Right ventricle myocardium inferior (tissue), 1 donor: ENCODE measurements at regions not wholly inside any gene's neighbourhood (a gene's known extent, or its start where the extent isn't known, plus 50 kb on each side); places are given as distances from the start of the nearest gene placed in this dataset.
A peak's percentile ranks its signal among the peaks of the same experiment; 100 is the strongest.

ENCODE experiments used
- ATAC-seq: fragments of 200-7000 bp; cut with Tn5 transposase; one replicate; pipeline ENCODE4 v1.9.1; 2020; ENCODE audit warnings: mild to moderate bottlenecking, moderate library complexity
- DNase-seq: peaks from one replicate; pipeline ENCODE4 v3.0.0; 2021; ENCODE audit errors: missing footprints
- intact Hi-C: fragments of 100-400 bp; cut with DNase I; formaldehyde crosslinking; loops from one replicate; pipeline ENCODE4 v1.11.0; 2022
- donor health status: DM: no; HTN: yes; CAD: no; lungs with severe emphysema.

DNA sequence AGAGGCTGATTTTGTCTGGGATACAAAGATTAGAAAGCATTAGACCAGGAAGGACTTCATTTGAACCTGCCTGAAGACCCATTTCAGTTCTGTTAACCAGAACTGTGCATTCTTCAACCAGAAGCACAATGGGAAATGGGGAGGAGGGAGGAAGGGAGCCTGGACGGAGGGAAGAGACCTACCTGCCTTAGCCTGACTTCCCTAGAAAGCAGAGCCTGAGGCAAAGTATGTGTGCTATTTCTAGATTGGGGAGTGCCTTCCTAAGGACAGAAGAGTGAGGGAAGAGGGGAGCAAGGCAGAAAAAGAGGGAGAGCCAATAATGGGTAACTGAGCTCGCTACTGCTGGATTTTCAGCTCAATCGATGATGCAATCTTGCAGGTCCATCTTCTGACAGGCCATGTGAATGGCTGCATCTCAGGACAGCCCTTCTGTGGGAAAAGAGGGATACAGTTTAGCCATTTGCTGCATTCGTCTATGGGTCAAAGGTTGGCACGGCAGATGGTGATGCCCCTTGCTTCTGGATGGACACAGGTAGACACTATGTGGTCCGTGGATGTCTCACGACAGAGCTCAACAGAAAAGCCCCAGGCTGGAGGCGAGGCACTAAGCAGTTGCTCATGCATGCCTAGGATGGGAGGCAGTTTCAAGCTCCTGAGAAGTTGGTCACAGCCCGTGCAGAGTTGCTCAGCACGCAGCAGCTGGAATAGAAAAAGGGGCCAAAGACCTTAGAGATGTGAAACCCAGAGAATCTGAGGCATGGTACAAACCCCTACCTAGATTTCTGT, 78.8 kb upstream of the UBL3 start:
- intact Hi-C loops: no loop called here
- no peak for DNase-seq
- no peak for ATAC-seq

DNA sequence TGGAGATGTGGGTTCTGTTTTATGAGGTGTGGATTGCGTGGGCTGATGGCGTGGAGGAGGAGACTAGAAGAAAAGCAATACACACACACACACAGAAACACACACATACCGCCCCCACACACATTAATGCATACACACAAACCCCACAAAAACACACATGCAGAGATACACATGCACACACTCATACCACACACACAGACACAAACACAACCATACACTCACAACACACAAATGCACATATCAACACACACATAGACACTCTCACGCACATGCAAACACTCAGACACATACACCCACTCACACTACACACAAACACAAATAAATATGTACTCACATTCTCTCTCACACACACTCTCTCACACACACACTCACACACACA, 75.7 kb upstream of the UBL3 start:
- intact Hi-C loops: no loop called here
- DNase-seq: no peak
- no peak for ATAC-seq

GRCh38 chr13:29925457-29926097, 75.2 kb upstream of the UBL3 start:
- ATAC-seq (peak; percentile 80), DNase-seq (no peak)
- intact Hi-C loops: loop anchor here (2.0 kb wide), 1 partner anchor 75 kb away; the partner anchor contains the start of gene UBL3

DNA sequence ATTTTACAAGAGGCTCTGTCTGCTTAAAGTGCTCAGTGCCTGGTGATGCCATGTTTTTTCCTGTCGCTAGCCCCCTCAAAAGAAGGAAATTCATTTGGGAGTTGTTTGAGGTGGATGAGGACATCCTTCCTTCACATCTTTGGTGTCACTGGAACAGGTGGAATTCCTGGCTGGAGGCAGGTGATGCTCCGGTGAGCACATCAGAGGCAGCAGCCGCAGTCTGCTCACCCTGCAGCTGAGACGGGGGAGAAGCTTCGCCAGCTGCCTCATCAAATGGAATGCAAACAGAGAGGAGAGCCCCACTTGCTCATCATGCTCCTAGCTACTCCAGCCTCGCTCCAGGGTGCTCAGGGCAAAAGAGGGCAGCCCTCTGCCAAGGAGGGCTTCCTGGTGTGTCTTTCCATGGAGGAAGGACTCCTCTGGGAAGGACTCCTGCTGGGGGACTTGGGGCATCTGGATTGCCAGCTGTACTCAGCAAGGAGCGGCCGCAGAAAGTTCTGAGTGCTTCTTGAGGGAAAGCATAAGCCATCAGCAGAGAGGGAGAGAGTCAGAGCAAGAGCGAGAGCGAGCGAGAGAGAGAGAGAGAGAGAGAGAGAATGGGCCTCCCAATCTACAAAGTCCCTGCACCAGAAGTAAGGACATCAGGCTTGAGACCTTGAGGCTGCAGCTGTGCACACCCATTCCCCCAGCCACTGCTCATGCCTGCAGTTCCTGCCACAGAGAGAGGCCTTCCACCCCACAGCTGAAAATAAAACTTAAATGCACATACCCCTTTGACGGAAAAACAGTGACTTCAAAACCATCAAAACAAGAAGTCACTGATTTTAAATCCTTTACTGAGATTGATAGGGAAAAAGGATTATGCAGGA, 74.3 kb upstream of the UBL3 start:
- DNase-seq: no peak
- intact Hi-C loops: loop anchor here (2.0 kb wide), 1 partner anchor 74 kb away; the partner anchor contains the start of gene UBL3
- no peak for ATAC-seq

GRCh38 chr13:29923554-29924481, 73.4 kb upstream of the UBL3 start:
- ATAC-seq (peak; percentile 80), DNase-seq (peak; percentile 79)
- intact Hi-C loops: loop anchor here (2.0 kb wide), 1 partner anchor 73 kb away; the partner anchor contains the start of gene UBL3

- no peak for DNase-seq
- intact Hi-C loops: no loop called here
- no peak for ATAC-seq
These were observed 72.5 kb upstream of the UBL3 start for GRCh38 chr13:29922896-29923295.

DNA sequence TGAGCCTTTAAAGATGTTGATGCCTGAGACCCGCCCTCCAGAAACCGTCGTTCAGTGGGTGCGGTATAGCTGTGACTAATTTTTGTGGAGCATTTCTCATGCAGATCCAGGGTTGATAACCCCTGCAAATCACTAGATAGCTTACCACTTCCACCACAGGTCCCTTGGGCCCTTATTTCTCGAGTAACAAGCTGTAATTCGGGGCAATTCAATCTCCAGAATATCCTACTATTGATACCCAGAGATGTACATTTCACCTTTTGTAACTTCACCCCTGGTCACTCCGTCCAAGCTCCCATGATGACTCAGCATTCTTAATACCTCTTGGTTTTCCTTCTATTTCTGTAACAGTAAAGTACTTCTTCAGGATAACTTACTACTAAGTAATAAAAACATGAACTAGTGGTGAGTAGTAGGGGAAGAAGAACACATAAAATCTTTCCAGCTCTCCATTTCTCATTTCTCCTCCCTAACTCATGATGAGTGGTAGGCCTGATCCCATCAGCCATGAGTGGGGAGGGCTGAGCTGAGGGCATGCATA, 71.9 kb upstream of the UBL3 start:
- intact Hi-C loops: no loop called here
- no peak for DNase-seq
- no peak for ATAC-seq

DNA sequence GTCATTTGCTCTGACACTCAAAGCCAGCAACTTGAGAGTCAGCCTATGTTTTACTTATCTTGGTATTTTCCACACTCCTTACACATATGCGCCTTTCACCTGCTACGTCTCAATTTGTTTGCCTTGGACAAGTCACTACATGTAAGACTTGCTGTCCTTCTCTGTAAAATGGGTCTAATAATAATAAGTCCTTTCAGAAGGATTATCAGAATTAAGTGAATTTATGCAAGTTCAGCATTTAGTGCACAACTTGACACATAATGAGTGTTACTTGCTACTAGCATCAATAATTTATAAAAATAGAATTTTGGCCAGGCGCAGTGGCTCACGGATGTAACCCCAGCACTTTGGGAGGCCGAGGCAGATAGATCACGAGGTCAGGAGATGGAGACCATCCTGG, 71.1 kb upstream of the UBL3 start:
- intact Hi-C loops: no loop called here
- DNase-seq (no peak), ATAC-seq (no peak)

DNA sequence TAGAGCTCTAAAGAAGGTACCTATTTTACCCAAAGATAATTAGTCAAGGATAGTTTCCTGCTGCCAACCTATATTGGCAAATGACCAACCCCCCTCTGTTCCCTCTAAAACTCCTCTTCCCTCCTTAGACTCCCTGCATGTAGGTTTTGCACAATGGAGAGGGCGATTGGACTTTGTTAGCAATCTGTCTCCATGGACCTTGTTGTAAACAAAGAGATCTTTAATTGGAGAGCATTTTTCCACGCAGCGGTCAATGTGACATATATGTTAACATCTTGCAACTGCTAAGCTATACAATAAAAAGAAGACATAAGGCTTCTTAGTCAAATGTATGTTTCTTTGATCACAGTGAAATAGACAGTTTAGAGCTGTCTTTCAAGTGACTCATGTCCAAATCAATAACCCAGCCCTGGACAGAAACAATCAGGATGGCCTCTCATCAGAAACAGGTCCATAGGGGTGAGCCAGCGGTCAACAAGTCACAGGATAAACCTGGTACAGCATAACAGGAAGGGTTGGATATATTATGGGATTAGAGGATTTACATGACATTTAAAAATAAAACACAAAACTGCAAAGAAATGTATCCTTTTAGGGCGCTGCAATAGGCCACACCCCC, 69.7 kb upstream of the UBL3 start:
- DNase-seq (no peak), ATAC-seq (no peak)
- intact Hi-C loops: no loop called here

DNA sequence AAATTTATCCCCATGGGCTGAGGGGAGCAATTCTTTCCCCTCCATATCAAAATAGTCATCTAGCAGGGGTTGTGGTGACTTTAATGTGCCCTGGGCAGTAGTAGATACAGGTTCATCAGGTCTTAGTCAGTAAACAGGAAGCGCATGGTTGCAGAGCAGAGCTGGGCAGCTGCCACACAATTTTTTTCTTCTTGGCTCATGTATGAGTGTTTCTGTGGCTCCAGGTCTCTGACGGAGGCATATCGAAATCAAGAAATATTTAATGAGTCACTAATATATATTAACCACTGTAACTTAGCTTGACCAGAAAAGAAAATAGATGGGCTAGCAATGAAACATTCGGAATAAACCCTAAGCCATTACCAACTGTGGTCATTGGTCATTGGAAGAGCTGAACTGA, 68.4 kb upstream of the UBL3 start:
- intact Hi-C loops: no loop called here
- DNase-seq (no peak), ATAC-seq (no peak)

DNA sequence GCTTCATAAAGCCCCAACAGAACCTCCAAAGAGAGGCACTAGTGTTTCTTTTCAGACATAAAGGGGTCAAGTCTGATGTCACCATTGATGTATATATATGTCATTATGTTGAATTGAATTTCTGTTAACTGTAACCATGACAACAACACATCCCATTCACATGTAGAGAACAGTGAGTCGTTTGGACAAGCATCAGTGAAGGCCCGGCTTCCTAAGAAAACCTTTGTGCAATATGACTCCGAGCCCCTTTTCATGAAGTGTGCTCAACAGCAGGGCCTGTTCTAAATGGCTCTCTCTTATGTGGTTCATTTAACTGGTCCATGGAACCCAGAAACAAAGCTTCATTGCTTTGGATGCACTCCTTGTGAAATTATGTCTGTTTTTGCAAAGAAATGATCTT, 67.2 kb upstream of the UBL3 start:
- intact Hi-C loops: no loop called here
- DNase-seq: no peak
- ATAC-seq: no peak

- DNase-seq (no peak), ATAC-seq (no peak)
- intact Hi-C loops: no loop called here
These were observed 64.2 kb upstream of the UBL3 start for GRCh38 chr13:29914581-29914980.

- no peak for DNase-seq
- ATAC-seq: no peak
- intact Hi-C loops: no loop called here
These were observed 61.5 kb upstream of the UBL3 start for GRCh38 chr13:29911781-29912418.

DNA sequence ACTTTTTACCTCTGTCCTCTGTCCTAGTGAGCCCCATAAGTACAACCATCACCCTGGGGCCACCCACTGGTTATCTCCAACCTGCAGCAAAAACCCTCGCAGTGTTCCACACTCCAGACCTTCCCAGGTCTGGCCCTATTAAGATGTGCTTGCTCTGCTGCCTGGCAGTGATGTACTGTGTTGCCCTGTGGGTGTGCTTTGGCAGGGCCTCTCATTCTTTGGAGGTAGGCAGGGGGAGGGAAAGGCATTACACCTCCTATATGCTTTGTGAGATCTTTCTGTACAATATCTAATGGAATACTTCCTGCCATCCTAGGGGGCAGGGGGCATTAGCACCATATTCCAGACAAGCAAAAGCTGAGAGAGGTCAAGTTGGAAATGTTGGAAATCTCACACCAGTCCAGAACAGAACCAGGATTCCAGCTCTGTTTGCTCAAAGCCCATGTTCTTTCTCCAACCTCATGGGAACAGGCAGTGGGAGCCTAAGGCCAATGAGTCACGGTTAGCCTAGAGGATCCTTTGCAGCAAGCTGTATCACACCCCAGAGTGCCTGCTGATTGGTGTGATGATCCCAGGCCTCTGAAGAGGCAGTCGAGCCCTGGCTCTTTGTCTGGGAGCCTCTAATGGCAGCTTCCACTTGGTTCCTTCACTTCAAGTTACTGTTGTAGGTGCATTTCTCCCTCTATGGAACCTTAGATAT, 59.7 kb upstream of the UBL3 start:
- DNase-seq (no peak), ATAC-seq (peak; percentile 87)
- intact Hi-C loops: no loop called here

DNA sequence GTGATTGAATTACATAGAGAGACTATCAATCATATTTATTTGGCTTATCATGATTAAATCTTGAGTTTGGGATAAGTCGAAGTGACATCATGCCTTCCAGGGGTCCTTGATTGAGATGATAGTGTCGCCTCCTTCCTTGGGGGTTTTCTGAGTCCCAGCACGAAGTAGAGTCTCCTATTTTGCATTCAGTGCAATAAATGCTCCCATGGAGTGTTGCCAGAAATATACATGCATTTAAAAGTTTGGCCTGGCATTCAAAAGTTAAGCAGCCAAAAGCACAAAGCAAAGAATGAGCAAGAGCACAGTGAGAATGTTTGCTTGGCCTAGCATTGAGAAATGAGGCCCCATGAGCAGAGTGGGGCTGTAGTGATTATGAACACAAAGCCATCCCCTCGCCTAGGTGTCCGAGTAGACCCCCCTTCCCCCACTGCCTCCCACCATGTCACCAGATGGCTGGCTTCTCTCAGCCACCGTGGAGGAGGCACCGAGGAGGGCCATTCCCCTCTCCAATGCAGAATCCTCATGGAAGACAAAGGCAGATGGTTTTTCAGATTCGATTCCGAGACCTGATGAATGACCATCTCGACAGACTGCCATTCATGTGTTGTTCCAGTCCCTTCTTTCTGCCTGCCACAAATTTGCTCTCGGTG, 58.8 kb upstream of the UBL3 start:
- no peak for ATAC-seq
- intact Hi-C loops: no loop called here
- DNase-seq: no peak

DNA sequence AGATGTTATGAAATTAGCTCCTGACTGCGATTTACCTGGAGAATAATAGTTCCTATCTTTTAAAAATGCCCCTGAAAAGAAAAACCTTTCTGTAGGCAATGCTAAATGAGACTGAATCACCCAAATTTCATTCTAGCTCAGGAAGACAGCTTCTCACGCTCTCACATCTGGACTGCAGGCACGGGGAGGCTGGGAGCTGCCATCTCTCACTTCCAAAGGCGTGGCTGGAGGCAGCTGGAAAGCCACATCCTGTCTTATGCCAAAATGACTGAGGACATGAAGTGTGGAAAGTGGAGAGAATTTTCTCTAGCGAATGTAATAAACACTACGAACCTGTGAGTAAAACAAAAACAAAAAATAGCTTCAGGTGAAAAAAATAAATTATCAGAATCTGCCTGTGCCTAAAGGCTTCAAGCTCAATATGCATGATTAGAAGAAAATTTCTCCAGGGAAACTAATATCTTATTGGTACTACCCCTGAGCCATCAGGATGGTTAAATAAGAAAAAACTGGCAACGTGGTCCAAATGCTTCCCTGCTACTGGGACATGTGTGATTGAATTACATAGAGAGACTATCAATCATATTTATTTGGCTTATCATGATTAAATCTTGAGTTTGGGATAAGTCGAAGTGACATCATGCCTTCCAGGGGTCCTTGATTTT, 58.1 kb upstream of the UBL3 start:
- intact Hi-C loops: no loop called here
- DNase-seq (peak; percentile 74), ATAC-seq (peak; percentile 73)
